ENCODE measurements at regions not wholly inside any gene's neighbourhood (a gene's known extent, or its start where the extent isn't known, plus 50 kb on each side); places are given as distances from the start of the nearest gene placed in this dataset.

GRCh38 chr10:35843524-35844181 is 201.6 kb upstream of the FZD8 start:
- in situ Hi-C loops (cut with MboI; ENCODE audit: low sequenced_read_pairs, unreplicated experiment), result no loop called here
- no peak for DNase-seq (ENCODE audit: low spot score)
- no peak for TF ChIP-seq CTCF (IDR thresholded peaks at IDR 0.05; ENCODE audit: borderline replicate concordance, control extremely low read depth, extremely low read depth, insufficient read depth, missing control alignments)

DNA sequence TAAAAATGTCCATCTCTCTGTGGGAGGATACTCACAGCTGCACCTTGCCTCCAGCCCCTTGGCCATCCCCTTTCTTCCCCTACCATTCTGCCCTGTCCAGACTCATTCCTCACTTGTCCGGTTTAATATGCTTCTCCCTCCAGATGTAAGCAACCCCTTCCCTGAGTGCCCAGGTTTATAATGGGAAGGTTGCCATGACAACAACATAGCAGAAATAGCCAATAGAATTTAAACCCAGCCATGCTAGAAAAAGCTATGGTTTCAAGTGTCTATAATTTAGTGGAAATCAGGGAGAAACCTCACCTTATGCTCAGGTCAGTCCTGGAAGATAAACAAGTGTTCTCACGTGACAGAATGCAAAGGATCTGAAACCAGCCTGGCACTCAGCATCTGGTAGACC is 196.0 kb upstream of the FZD8 start:
- no peak for TF ChIP-seq CTCF (IDR thresholded peaks at IDR 0.05; ENCODE audit: borderline replicate concordance, control extremely low read depth, extremely low read depth, insufficient read depth, missing control alignments)
- DNase-seq (ENCODE audit: low spot score), result no peak
- in situ Hi-C loops (cut with MboI; ENCODE audit: low sequenced_read_pairs, unreplicated experiment), result no loop called here

DNA sequence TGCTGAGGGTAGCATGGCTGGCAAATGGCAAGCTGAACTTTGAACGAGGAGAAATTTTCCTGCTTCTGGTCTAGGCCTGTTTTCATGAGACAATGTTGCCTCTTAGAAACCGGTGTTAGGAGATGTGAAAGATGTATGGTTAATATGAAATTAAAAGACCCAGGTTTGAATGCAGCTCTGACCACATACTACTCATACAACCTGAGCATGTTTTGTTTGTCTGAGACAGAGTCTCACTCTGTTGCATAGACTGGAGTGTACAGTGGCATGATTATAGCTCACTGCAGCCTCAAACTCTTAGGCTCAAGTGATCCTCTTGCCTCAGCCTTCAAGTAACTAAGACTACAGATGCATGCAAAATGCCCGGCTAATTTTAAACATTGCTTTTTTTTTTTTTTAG is 193.4 kb upstream of the FZD8 start:
- in situ Hi-C loops (cut with MboI; ENCODE audit: low sequenced_read_pairs, unreplicated experiment), result no loop called here
- no peak for DNase-seq (ENCODE audit: low spot score)
- TF ChIP-seq CTCF (IDR thresholded peaks at IDR 0.05; ENCODE audit: borderline replicate concordance, control extremely low read depth, extremely low read depth, insufficient read depth, missing control alignments), result no peak

DNA sequence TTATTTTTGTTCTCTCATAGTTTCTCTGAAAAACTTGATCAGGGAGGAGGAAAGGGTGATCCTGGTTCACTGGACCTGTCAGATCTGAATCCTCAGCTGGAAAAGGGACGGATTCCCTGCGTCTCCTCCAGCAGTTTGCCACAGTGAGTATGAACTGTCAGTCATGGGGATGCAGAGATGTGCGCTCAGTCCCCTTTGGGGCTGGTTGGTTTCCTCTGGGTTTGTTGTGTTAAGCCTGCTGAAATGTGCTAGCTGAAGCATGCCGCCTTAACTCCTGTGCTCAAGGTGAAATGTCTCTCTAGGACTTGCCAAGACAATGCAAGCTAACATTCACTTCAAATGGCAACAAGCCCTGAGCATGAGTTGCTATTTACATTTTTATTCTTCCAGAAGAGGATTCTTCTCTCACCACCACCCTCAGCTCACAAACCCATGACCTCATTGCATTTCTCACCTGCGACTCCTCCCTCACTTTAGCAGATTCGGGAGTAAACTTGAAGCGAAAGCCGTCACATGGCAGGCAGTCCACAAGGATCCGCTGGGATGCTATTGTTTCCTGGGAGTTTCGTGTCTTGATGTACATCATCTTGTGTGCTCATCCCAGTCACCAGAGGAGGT is 192.9 kb upstream of the FZD8 start:
- DNase-seq (ENCODE audit: low spot score), result no peak
- TF ChIP-seq CTCF (IDR thresholded peaks at IDR 0.05; ENCODE audit: borderline replicate concordance, control extremely low read depth, extremely low read depth, insufficient read depth, missing control alignments), result no peak
- in situ Hi-C loops (cut with MboI; ENCODE audit: low sequenced_read_pairs, unreplicated experiment), result no loop called here

- no peak for DNase-seq (ENCODE audit: low spot score)
- no peak for TF ChIP-seq CTCF (IDR thresholded peaks at IDR 0.05; ENCODE audit: borderline replicate concordance, control extremely low read depth, extremely low read depth, insufficient read depth, missing control alignments)
- in situ Hi-C loops (cut with MboI; ENCODE audit: low sequenced_read_pairs, unreplicated experiment), result no loop called here
Observed at GRCh38 chr10:35827783-35828182, 185.7 kb upstream of the FZD8 start.

GRCh38 chr10:35824704-35825103 is 182.6 kb upstream of the FZD8 start:
- TF ChIP-seq CTCF (IDR thresholded peaks at IDR 0.05; ENCODE audit: borderline replicate concordance, control extremely low read depth, extremely low read depth, insufficient read depth, missing control alignments), result no peak
- no peak for DNase-seq (ENCODE audit: low spot score)
- in situ Hi-C loops (cut with MboI; ENCODE audit: low sequenced_read_pairs, unreplicated experiment), result no loop called here
